GM13976 (cell line): ENCODE measurements at regions not wholly inside any gene's neighbourhood (a gene's known extent, or its start where the extent isn't known, plus 50 kb on each side); places are given as distances from the start of the nearest gene placed in this dataset.

ENCODE experiments used
- DNase-seq: peaks from one replicate; pipeline ENCODE4 v3.0.0; 2012; ENCODE audit warnings: low spot score
- CTCF ChIP-seq: IDR thresholded peaks from 2 replicates; pipeline ENCODE4 v1.5.1; 2012; ENCODE audit warnings: borderline replicate concordance, mild to moderate bottlenecking; ENCODE audit not compliant: insufficient read depth; ENCODE audit errors: extremely low read depth, missing control alignments, control extremely low read depth
- in situ Hi-C: fragments of 300-500 bp; cut with MboI; formaldehyde crosslinking; loops from one replicate; pipeline ENCODE4 v1.12.0; 2022; ENCODE audit warnings: low sequenced_read_pairs, mixed read lengths, inconsistent platforms; ENCODE audit not compliant: unreplicated experiment

GRCh38 chr7:22622116-22622785, 104.7 kb upstream of the IL6 start:
- no peak for DNase-seq
- in situ Hi-C loops = no loop called here
- TF ChIP-seq CTCF = no peak

DNA sequence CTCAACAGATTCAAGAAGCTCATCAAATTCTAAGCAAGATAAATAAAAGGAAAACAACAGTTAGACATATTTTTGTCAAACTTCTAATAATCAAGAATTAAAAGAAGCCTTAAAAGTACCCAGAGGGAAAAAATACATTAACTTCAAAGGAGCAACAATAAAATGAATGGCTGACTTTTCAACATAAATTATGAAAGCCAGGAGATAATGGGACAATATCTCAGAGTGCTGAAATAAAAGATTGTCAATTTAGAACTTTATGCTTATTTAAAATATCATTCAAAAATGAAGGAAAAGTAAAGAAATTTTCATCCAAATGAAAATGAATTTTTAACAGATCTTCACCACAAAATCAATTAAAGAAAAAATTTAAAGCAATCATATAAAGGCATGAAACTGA, 108.5 kb upstream of the IL6 start:
- in situ Hi-C loops = no loop called here
- no peak for TF ChIP-seq CTCF
- DNase-seq = no peak

GRCh38 chr7:22617166-22617565, 109.8 kb upstream of the IL6 start:
- TF ChIP-seq CTCF = no peak
- in situ Hi-C loops = no loop called here
- no peak for DNase-seq

GRCh38 chr7:22613496-22613895, 113.5 kb upstream of the IL6 start:
- in situ Hi-C loops = no loop called here
- TF ChIP-seq CTCF = no peak

DNA sequence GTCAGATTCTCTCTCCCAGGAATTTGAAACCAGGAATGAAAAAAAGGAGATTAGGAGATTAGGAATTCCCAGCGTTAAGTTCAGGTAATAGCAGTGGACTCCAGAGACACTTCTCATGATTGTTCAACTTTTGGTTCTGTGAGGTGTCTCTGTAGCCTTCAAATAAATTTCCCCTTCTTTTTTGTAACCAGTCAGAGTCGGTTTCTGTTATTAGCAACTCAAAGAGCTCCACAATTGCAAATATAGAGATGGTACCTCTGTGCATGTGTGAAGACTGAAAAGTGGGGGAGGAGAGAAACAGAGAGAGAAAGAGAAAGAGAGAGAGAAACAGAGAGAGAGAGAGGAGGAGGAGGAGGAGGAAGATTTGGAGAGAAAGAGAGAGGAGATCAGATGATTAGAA, 112.8 kb upstream of the STEAP1B start:
- no peak for DNase-seq
- no peak for TF ChIP-seq CTCF
- in situ Hi-C loops = no loop called here

More at GRCh38 chr7:22613496-22613895, 113.5 kb upstream of the IL6 start:
- DNase-seq = no peak

DNA sequence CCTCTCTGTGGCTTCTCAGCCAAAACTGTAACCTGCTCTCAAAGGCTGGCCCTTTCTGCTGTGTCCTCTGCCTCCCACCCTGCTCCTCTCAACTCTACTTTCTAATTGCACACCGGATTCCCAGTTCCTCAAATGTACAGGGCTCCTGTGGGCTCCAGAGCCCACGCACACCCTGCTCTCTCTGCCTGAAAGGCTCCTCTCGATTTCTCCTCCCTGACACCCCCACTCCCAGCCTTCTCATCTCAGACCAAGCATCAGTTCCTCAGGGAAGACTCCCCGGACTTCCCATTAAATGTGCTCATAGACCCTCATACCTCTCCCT, 111.7 kb upstream of the STEAP1B start:
- TF ChIP-seq CTCF = no peak
- DNase-seq = no peak
- in situ Hi-C loops = no loop called here
